ENCODE measurements at regions not wholly inside any gene's neighbourhood (a gene's known extent, or its start where the extent isn't known, plus 50 kb on each side); places are given as distances from the start of the nearest gene placed in this dataset.

- no peaks in the 10 kb centered on the region for H3K36me3 Mint-ChIP-seq (ENCODE audit: low read depth)
- TF ChIP-seq CTCF (IDR thresholded peaks at IDR 0.05), result no peak
- no peak overlapping the region for H3K4me3 Mint-ChIP-seq
- H3K9me3 Mint-ChIP-seq, result peaks cover 4% of the 10 kb centered on the region
- no peak overlapping the region for H3K27ac Mint-ChIP-seq
- H3K4me1 Mint-ChIP-seq, result peaks cover 14% of the 10 kb centered on the region
- H3K27me3 Mint-ChIP-seq (ENCODE audit: low read depth, poor library complexity), result peaks cover 7% of the 10 kb centered on the region
- no peak for DNase-seq
These were observed 308.2 kb upstream of the CCDC196 start for GRCh38 chr14:66177935-66178334.

GRCh38 chr14:66196670-66197069, 289.5 kb upstream of the CCDC196 start:
- H3K27me3 Mint-ChIP-seq (ENCODE audit: low read depth, poor library complexity), result no peaks in the 10 kb centered on the region
- no peak for TF ChIP-seq CTCF (IDR thresholded peaks at IDR 0.05)
- DNase-seq, result no peak

GRCh38 chr14:66197276-66197675, 288.9 kb upstream of the CCDC196 start:
- no peaks in the 10 kb centered on the region for H3K27me3 Mint-ChIP-seq (ENCODE audit: low read depth, poor library complexity)
- H3K4me3 Mint-ChIP-seq, result no peak overlapping the region
- no peak overlapping the region for H3K27ac Mint-ChIP-seq
- DNase-seq, result no peak
- H3K36me3 Mint-ChIP-seq (ENCODE audit: low read depth), result no peaks in the 10 kb centered on the region
- no peaks in the 10 kb centered on the region for H3K4me1 Mint-ChIP-seq
- H3K9me3 Mint-ChIP-seq, result peaks cover 18% of the 10 kb centered on the region
- TF ChIP-seq CTCF (IDR thresholded peaks at IDR 0.05), result no peak

More at GRCh38 chr14:66196670-66197069, 289.5 kb upstream of the CCDC196 start:
- Mint-ChIP-seq H3K4me3 (no peak overlapping the region), H3K4me1 (no peaks in the 10 kb centered on the region), H3K36me3 (ENCODE audit: low read depth) (no peaks in the 10 kb centered on the region), H3K27ac (no peak overlapping the region), H3K9me3 (peaks cover 16% of the 10 kb centered on the region)

GRCh38 chr14:66206554-66206953, 279.6 kb upstream of the CCDC196 start:
- peaks cover 4% of the 10 kb centered on the region for H3K27me3 Mint-ChIP-seq (ENCODE audit: low read depth, poor library complexity)
- no peak overlapping the region for H3K27ac Mint-ChIP-seq
- H3K4me1 Mint-ChIP-seq, result no peaks in the 10 kb centered on the region
- DNase-seq, result no peak
- H3K9me3 Mint-ChIP-seq, result peaks cover 67% of the 10 kb centered on the region
- TF ChIP-seq CTCF (IDR thresholded peaks at IDR 0.05), result no peak
- no peak overlapping the region for H3K4me3 Mint-ChIP-seq
- no peaks in the 10 kb centered on the region for H3K36me3 Mint-ChIP-seq (ENCODE audit: low read depth)

GRCh38 chr14:66216763-66217162, 269.4 kb upstream of the CCDC196 start:
- DNase-seq, result no peak
- no peaks in the 10 kb centered on the region for H3K4me1 Mint-ChIP-seq

More at GRCh38 chr14:66216763-66217162, 269.4 kb upstream of the CCDC196 start:
- H3K27me3 Mint-ChIP-seq (ENCODE audit: low read depth, poor library complexity), result peaks cover 4% of the 10 kb centered on the region
- peaks cover 11% of the 10 kb centered on the region for H3K36me3 Mint-ChIP-seq (ENCODE audit: low read depth)
- TF ChIP-seq CTCF (IDR thresholded peaks at IDR 0.05), result no peak
- peaks cover 61% of the 10 kb centered on the region for H3K9me3 Mint-ChIP-seq
- H3K27ac Mint-ChIP-seq, result no peak overlapping the region
- H3K4me3 Mint-ChIP-seq, result no peak overlapping the region
